Loucy (cell line): ENCODE measurements at regions not wholly inside any gene's neighbourhood (a gene's known extent, or its start where the extent isn't known, plus 50 kb on each side); places are given as distances from the start of the nearest gene placed in this dataset.
"Not testable (repeated sequence)": the region's sequence is repeated elsewhere in the genome, so short reads cannot be mapped to it uniquely, and the experiment has no call there.

Experiments
- H2AFZ ChIP-seq: fragments of 200-600 bp; sonication (generic); 2 replicates; pipeline ENCODE4 v1.6.0; 2016; ENCODE audit warnings: antibody characterized with exemption, mild to moderate bottlenecking, low read length, moderate library complexity
- H3F3A ChIP-seq: fragments of 200-600 bp; 2 replicates; pipeline ENCODE4 v1.6.0; 2016; ENCODE audit warnings: antibody characterized with exemption, low read depth, mild to moderate bottlenecking
- H3K27me3 ChIP-seq: fragments of 200-600 bp; sonication (generic); 2 replicates; pipeline ENCODE4 v1.6.1; 2014; ENCODE audit warnings: low read length, mild to moderate bottlenecking; ENCODE audit not compliant: insufficient read depth, poor library complexity, severe bottlenecking
- H3K36me3 ChIP-seq: fragments of 200-600 bp; sonication (generic); 2 replicates; pipeline ENCODE4 v1.6.1; 2016; ENCODE audit warnings: low read length; ENCODE audit not compliant: insufficient read depth
- H3K4me1 ChIP-seq: fragments of 200-600 bp; sonication (generic); 2 replicates; pipeline ENCODE4 v1.5.1; 2014; ENCODE audit warnings: low read length, mild to moderate bottlenecking; ENCODE audit not compliant: insufficient read depth, poor library complexity, severe bottlenecking
- H3K4me2 ChIP-seq: fragments of 200-600 bp; sonication (generic); 2 replicates; pipeline ENCODE4 v1.6.0; 2014; ENCODE audit warnings: antibody characterized with exemption, low read length, low read depth, mild to moderate bottlenecking; ENCODE audit not compliant: poor library complexity, severe bottlenecking
- H3K4me3 ChIP-seq: fragments of 200-600 bp; sonication (generic); 2 replicates; pipeline ENCODE4 v1.5.1; 2014; ENCODE audit warnings: low read length, mild to moderate bottlenecking, mixed read lengths; ENCODE audit not compliant: poor library complexity, severe bottlenecking
- H3K79me2 ChIP-seq: fragments of 200-600 bp; sonication (generic); 2 replicates; pipeline ENCODE4 v1.6.1; 2014; ENCODE audit warnings: low read length; ENCODE audit not compliant: insufficient read depth
- H3K9ac ChIP-seq: fragments of 200-600 bp; sonication (generic); 2 replicates; pipeline ENCODE4 v1.6.0; 2014; ENCODE audit warnings: mild to moderate bottlenecking, low read depth, low read length, moderate library complexity; ENCODE audit not compliant: poor library complexity, severe bottlenecking
- H3K9me2 ChIP-seq: fragments of 200-600 bp; sonication (generic); replicated peaks from 2 replicates; pipeline ENCODE4 v1.6.1; 2016; ENCODE audit warnings: low read depth, low read length, mixed read lengths
- H3K9me3 ChIP-seq: fragments of 200-600 bp; sonication (generic); 2 replicates; pipeline ENCODE4 v1.6.1; 2014; ENCODE audit warnings: mild to moderate bottlenecking, antibody characterized with exemption, low read length, low read depth; ENCODE audit not compliant: insufficient read depth
- H4K20me1 ChIP-seq: fragments of 200-600 bp; sonication (generic); 2 replicates; pipeline ENCODE4 v1.6.0; 2014; ENCODE audit warnings: antibody characterized with exemption, low read length, mild to moderate bottlenecking; ENCODE audit not compliant: insufficient read depth, poor library complexity, severe bottlenecking
- CTCF ChIP-seq: fragments of 200-600 bp; sonication (generic); conservative IDR thresholded peaks from 2 replicates; pipeline ENCODE4 v1.5.1; 2014; ENCODE audit warnings: mild to moderate bottlenecking, antibody characterized with exemption, low read length
- EZH2phosphoT487 ChIP-seq: fragments of 200-600 bp; IDR thresholded peaks from 2 replicates; pipeline ENCODE4 v1.6.1; 2018; ENCODE audit warnings: antibody characterized with exemption, mild to moderate bottlenecking, moderate library complexity, borderline replicate concordance

GRCh38 chr2:153657651-153658050 lies 179.1 kb upstream of the RPRM start:
- H2AFZ ChIP-seq, result no peak overlapping the region
- H3K9ac ChIP-seq, result no peak overlapping the region
- no peaks in the 10 kb centered on the region for H3K9me3 ChIP-seq
- H3K27me3 ChIP-seq, result no peaks in the 10 kb centered on the region
- no peaks in the 10 kb centered on the region for H3K79me2 ChIP-seq
- no peaks in the 10 kb centered on the region for H3K4me1 ChIP-seq
- TF ChIP-seq EZH2phosphoT487, result no peak
- no peak for TF ChIP-seq CTCF
- H3K9me2 ChIP-seq, result no peaks in the 10 kb centered on the region
- no peaks in the 10 kb centered on the region for H3K36me3 ChIP-seq
- no peaks in the 10 kb centered on the region for H4K20me1 ChIP-seq
- no peak overlapping the region for H3K4me3 ChIP-seq
- H3K4me2 ChIP-seq, result no peak overlapping the region
- no peaks in the 10 kb centered on the region for H3F3A ChIP-seq

- H2AFZ ChIP-seq, result no peak overlapping the region
- no peak overlapping the region for H3K9ac ChIP-seq
- TF ChIP-seq CTCF (no peak), EZH2phosphoT487 (no peak)
- no peaks in the 10 kb centered on the region for H3K9me3 ChIP-seq
- no peaks in the 10 kb centered on the region for H3K4me1 ChIP-seq
- H3K4me2 ChIP-seq, result no peak overlapping the region
- no peaks in the 10 kb centered on the region for H3K27me3 ChIP-seq
- H3K36me3 ChIP-seq, result no peaks in the 10 kb centered on the region
- no peaks in the 10 kb centered on the region for H4K20me1 ChIP-seq
- H3K9me2 ChIP-seq, result no peaks in the 10 kb centered on the region
- no peaks in the 10 kb centered on the region for H3K79me2 ChIP-seq
- H3K4me3 ChIP-seq, result no peak overlapping the region
- H3F3A ChIP-seq, result no peaks in the 10 kb centered on the region
Observed at GRCh38 chr2:153661801-153662200, 183.2 kb upstream of the RPRM start.

GRCh38 chr2:153663371-153663770 lies 184.8 kb upstream of the RPRM start:
- H3K4me3 ChIP-seq, result no peak overlapping the region
- H2AFZ ChIP-seq, result no peak overlapping the region
- no peaks in the 10 kb centered on the region for H3K9me2 ChIP-seq
- TF ChIP-seq CTCF (no peak), EZH2phosphoT487 (no peak)
- no peaks in the 10 kb centered on the region for H3F3A ChIP-seq
- H3K4me2 ChIP-seq, result no peak overlapping the region
- no peaks in the 10 kb centered on the region for H3K9me3 ChIP-seq
- no peaks in the 10 kb centered on the region for H4K20me1 ChIP-seq
- H3K4me1 ChIP-seq, result no peaks in the 10 kb centered on the region
- no peak overlapping the region for H3K9ac ChIP-seq
- no peaks in the 10 kb centered on the region for H3K36me3 ChIP-seq
- no peaks in the 10 kb centered on the region for H3K27me3 ChIP-seq
- H3K79me2 ChIP-seq, result no peaks in the 10 kb centered on the region

- H3K79me2 ChIP-seq, H3K27me3 ChIP-seq, H3K4me3 ChIP-seq, H3K4me1 ChIP-seq, H3K9ac ChIP-seq, H3K9me3 ChIP-seq, H2AFZ ChIP-seq, H3K4me2 ChIP-seq, H3K9me2 ChIP-seq, H3F3A ChIP-seq, H3K36me3 ChIP-seq, H4K20me1 ChIP-seq: not testable (repeated sequence)
Observed at GRCh38 chr2:153664009-153664408, 185.4 kb upstream of the RPRM start.
